HL-60 (cell line): ENCODE measurements at regions not wholly inside any gene's neighbourhood (a gene's known extent, or its start where the extent isn't known, plus 50 kb on each side); places are given as distances from the start of the nearest gene placed in this dataset.

ENCODE experiments used
- GABPA ChIP-seq: IDR thresholded peaks from 2 replicates; pipeline ENCODE4 v1.6.1; 2012; ENCODE audit warnings: low read depth
- POLR2AphosphoS5 ChIP-seq: IDR thresholded peaks from 2 replicates; pipeline ENCODE4 v1.6.1; 2012; ENCODE audit warnings: low read depth
- TF ChIP-seq, protein P1 (sequence below): IDR thresholded peaks from one replicate; pipeline ENCODE4 v1.5.1; 2011; ENCODE audit warnings: low read length, control low read depth, inconsistent platforms; ENCODE audit not compliant: insufficient read depth

- TF ChIP-seq, protein P1, sequence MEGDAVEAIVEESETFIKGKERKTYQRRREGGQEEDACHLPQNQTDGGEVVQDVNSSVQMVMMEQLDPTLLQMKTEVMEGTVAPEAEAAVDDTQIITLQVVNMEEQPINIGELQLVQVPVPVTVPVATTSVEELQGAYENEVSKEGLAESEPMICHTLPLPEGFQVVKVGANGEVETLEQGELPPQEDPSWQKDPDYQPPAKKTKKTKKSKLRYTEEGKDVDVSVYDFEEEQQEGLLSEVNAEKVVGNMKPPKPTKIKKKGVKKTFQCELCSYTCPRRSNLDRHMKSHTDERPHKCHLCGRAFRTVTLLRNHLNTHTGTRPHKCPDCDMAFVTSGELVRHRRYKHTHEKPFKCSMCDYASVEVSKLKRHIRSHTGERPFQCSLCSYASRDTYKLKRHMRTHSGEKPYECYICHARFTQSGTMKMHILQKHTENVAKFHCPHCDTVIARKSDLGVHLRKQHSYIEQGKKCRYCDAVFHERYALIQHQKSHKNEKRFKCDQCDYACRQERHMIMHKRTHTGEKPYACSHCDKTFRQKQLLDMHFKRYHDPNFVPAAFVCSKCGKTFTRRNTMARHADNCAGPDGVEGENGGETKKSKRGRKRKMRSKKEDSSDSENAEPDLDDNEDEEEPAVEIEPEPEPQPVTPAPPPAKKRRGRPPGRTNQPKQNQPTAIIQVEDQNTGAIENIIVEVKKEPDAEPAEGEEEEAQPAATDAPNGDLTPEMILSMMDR, result no peak
- TF ChIP-seq POLR2AphosphoS5 (no peak), GABPA (no peak)
Observed at GRCh38 chr12:78726854-78727253, 137.7 kb upstream of the SYT1 start.
